T-helper 1 cell (primary cell): ENCODE measurements at regions not wholly inside any gene's neighbourhood (a gene's known extent, or its start where the extent isn't known, plus 50 kb on each side); places are given as distances from the start of the nearest gene placed in this dataset.
"Not testable (repeated sequence)": the region's sequence is repeated elsewhere in the genome, so short reads cannot be mapped to it uniquely, and the experiment has no call there.

Source experiments
- DNase-seq, 5 donors: peaks; one replicate each; pipeline ENCODE4 v3.0.0-alpha.2; 2012 to 2020

GRCh38 chr17:15802917-15803316 is 70.8 kb downstream of the TBC1D26 start:
- DNase-seq: not testable (repeated sequence)

- not testable (repeated sequence) for DNase-seq
Measured at GRCh38 chr17:15806825-15807224, 74.7 kb downstream of the TBC1D26 start.

GRCh38 chr17:15813388-15813787 is 81.3 kb downstream of the TBC1D26 start:
- not testable (repeated sequence) for DNase-seq

GRCh38 chr17:15814003-15814402 is 81.9 kb downstream of the TBC1D26 start:
- DNase-seq: not testable (repeated sequence)

DNA sequence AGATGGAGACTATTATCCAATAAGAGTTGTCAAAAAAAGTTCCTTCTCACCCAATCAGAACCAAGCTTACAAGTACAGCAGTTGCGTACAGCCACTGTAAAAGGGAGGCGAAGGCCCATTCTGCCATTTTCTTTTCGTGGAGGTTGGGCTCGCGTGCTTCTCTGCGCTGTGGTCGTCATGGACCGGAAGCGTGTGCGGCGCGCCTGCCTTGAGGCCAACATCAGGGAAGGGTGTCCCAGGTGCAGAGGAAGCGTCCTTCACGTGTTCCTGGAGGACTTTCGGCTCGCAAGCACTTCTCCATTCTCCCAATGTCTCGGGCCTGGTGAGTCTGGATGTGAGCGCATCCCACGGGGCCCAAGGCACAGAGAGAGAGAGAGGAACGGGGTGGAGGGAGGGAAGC is 85.8 kb downstream of the TBC1D26 start:
- DNase-seq: not testable (repeated sequence)

- DNase-seq: not testable (repeated sequence)
Measured at GRCh38 chr17:15822280-15822679, 90.2 kb downstream of the TBC1D26 start.

GRCh38 chr17:15828727-15829314 is 96.7 kb downstream of the TBC1D26 start:
- DNase-seq: peak; percentile 19 to 56 (median 48)

DNA sequence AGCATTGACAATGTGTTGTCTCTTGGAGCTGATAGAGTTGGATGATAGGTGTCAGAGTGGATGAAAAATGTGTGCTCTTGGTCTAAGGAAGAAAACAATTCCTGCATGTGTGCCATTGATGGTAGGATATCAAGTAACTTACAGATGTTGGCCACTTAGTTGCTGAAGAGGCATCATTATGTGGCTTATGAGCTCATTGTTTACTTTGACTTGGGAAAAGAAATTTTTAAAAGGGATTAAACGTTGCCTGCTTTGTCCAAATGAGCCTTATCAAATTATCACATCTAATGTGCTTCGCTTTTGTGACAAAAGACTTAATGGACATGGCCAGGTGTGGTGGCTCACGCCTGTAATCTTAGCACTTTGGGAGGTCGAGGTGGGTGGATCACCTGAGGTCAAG is 98.1 kb downstream of the TBC1D26 start:
- not testable (repeated sequence) for DNase-seq

GRCh38 chr17:15831182-15831581 is 99.1 kb downstream of the TBC1D26 start:
- DNase-seq: peak in 1 of 5 donors; percentile 72

GRCh38 chr17:15832921-15833480 is 100.9 kb downstream of the TBC1D26 start:
- DNase-seq: peak in 1 of 5 donors; percentile 37

DNA sequence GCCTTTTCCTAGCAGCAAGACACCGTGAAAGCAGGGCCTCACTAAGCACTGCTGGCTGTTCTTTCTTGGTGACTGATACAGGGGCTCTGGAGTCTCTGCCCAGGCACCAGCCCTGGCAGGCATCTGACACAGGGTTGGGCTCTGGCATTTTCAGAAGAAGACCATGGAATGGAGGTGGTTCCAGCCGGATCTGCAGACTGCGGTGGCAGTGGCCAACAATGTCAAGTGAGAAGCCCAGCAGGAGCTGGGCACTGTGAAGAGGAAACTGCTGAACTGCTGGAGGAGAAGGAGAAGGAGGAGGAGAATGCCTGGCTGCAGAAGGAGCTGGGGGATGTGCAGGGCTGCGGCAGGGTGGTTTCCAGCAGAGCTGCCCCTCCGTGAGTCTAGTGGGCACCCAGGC is 101.8 kb downstream of the TBC1D26 start:
- not testable (repeated sequence) for DNase-seq

DNA sequence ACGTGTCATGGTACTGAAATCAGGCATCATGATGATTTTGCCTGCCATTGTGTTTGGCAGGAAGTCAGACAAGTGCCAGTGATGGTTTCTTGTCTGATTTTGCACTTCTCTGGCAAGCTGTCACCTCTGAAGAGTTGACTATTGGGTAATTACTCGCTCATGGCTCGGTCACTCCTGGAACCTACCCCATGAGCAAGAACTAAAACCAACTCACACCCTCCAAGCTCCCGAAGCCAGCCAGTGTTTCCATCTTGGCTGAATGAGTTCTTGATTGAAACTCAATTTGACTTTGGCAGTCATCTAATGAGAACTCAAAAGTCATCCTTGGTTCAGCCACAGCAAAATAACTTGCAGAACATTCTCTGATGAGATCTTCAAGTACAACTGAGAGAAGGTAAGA is 103.4 kb downstream of the TBC1D26 start:
- not testable (repeated sequence) for DNase-seq

GRCh38 chr17:15836249-15836982 is 104.3 kb downstream of the TBC1D26 start:
- not testable (repeated sequence) for DNase-seq

GRCh38 chr17:15836991-15837390 is 104.9 kb downstream of the TBC1D26 start:
- DNase-seq: not testable (repeated sequence)

- DNase-seq: not testable (repeated sequence)
Measured at GRCh38 chr17:15847447-15848229, 97.3 kb upstream of the ADORA2B start.

GRCh38 chr17:15849054-15849453 is 95.9 kb upstream of the ADORA2B start:
- peak in 3 of 5 donors; percentile 10 to 70 (median 21) for DNase-seq

GRCh38 chr17:15850071-15850470 is 94.9 kb upstream of the ADORA2B start:
- not testable (repeated sequence) for DNase-seq

DNA sequence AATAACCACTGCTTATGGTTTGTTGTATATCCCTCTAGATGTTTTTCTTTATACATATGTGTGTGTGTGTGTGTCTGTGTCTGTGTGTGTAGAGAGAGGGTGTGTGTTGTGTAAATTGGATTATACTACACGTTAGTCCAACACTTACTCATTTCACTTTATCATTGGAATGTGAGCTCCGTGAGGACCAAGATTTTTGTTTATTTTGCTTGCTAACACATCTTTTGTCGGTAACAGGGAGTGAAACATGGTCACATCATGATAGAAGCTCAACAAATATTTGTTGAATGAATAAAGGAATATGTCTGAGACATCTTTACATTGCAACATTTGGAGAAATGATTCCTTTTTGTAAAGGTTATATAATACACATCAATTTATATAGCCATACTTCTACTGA is 94.2 kb upstream of the ADORA2B start:
- DNase-seq: not testable (repeated sequence)

GRCh38 chr17:15852863-15853262 is 92.1 kb upstream of the ADORA2B start:
- DNase-seq: not testable (repeated sequence)

DNA sequence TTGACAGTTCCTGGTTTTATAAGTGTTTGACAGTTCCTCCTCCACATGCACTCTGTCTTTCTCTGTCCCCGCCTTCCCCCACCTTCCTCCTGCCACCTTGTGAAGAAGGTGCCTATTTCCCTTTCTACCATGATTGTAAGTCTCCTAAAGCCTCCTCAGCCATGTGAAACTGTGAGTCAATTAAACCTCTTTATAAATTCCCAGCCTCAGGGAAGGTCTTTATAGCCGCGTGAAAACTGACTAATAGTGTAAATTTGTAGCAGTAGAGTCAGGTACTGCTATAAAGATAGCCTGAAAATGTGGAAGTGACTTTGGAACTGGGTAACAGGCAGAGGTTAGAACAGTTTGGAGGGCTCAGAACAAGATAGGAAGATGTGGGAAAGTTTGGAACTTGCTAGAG is 88.7 kb upstream of the ADORA2B start:
- DNase-seq: not testable (repeated sequence)

DNA sequence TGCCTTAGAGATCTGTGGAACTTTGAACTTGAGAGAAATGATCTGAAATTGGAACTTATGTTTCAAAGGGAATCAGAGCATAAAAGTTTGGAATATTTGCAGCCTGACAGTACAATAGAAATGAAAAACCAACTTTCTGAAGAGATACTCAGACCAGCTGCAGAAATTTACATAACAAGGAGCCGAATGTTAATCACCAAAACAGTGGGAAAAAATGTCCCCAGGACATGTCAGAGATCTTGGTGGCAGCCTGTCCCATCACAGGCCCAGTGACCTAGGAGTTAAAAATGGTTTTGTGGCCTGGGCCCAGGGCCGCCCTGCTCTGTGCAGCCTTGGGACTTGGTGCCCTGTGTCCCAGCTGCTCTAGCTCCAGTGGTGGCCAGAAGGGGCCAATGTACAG is 88.2 kb upstream of the ADORA2B start:
- DNase-seq: not testable (repeated sequence)

GRCh38 chr17:15858082-15858481 is 86.8 kb upstream of the ADORA2B start:
- not testable (repeated sequence) for DNase-seq

- DNase-seq: not testable (repeated sequence)
Measured at GRCh38 chr17:15860774-15861173, 84.2 kb upstream of the ADORA2B start.
